ENCODE measurements at regions not wholly inside any gene's neighbourhood (a gene's known extent, or its start where the extent isn't known, plus 50 kb on each side); places are given as distances from the start of the nearest gene placed in this dataset.

DNA sequence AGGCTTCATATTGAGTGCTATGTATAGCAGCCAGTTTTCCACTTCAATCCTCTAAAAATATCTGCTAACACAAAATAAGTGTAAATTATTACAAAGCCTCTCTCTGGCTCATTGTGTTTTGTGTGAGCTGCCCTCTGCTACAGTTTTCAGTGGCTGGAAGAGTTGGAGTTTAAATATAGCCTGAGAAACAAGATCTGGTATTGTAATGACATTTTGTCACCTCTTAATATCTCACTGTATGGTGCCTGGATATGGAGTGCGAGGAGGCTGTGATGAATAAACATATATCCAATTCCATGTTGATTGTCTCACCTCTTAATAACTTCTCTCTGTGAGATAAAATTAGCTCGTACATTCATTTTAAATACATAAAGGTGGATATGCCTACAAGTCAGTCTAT is 269.7 kb downstream of the FLRT2 start:
- DNase-seq, result no peak

DNA sequence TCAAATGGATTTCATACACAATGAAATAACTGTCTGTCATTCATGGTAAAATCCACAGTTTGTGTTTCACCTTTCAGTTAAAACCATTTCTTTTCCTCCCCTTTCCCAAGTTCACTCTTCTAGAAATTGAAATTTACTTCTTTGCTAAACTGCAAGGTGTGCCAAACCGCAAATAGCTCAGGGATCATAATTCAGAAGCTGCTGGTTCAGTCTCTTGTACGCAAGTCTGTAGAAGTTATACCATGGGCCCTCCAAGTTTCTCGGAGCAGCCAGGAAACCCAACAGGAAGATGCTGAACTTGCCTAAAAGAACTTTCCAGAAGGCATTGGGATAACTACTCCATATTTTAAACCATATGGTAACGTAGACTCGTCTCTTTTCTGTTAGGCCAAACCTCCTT is 268.9 kb downstream of the FLRT2 start:
- no peak for DNase-seq

DNA sequence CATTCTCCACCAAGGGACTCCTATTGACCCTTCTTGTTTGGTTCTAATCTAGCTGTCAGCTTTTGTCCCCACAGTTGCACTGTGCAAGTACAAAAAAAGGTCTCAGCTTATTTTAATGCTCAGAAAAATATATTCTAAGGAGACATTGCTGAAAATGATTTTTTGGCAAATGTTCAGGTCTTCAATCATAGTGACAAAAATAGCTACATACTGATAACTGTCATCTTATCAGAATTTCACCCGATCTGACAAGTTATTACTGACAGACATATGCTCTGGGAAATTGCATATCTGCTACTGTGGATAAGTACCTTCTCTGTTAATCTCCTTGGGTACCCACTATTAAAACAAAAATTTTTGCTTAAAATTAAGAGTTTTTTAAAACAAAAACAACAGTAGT is 263.6 kb downstream of the FLRT2 start:
- DNase-seq, result no peak

DNA sequence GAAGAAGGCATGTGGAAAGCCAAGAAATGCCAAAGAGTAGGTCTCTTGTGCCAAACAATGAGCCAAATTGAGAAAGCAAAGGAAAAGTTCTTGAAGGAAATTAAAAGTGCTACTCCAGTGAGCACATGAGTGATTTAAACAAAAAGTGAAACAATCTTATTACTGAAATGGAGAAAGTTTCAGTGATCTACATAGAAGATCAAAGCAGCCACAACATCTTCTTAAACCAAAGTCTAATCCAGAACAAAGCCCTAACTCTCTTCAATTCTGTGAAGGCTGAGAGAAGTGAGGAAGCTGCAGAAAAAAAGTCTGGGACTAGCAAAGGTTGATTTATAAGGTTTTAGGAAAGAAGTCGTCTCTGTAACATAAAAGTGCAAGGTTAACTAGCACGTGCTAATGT is 259.6 kb downstream of the FLRT2 start:
- no peak for DNase-seq

DNA sequence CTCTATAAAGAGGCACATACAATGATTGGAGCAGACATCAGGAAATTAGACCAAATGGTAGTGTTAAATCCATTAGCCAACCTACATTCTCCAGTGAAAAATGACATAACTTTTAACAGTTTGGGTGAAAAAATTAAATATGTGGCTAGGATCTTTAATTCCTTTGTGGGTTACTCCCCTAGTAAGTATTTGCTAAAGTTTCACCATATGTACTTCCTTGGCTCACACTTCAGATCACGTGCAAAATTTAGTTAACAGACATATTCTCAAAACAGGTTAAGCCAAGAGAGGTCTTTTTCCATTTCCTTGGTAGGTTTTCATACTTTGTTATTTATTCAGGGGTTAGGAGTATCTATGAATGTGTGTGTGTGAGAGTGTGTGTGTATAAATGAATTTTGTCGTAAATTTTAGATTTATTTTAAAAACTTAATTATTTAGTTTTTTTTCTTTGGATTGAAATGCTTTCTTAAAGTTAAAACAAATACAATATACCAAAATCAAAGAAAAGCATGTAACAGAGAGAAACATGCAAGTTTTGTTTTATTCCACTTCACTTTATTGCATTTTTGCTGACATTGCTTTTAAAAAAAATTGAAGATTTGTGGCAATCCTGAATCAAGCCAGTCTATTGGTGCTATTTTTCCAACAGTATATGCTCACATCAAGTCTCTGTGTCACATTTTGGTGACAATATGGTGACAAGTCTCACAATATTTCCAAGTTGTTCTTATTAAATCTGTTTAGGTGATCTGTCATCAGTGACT is 258.7 kb downstream of the FLRT2 start:
- no peak for DNase-seq

DNA sequence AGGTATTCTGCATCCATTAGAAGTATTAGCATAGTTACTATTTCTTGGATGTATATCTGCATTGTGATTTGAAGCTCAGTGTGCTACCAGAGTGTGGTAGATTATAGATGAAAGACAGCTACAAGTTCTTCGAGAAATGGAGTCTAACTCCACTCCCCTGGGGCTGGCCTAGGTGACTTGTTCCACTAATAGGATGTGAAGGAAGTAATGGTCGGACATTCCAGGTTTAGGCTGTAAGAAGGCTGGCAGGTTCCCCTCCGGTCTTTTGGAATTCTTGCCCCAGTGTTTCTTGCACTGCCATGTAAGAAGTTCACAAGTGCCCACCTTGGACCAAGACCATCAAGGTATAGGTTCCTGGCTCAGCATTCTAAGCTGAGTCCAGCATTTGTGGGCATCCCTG is 236.4 kb downstream of the FLRT2 start:
- DNase-seq, result no peak

DNA sequence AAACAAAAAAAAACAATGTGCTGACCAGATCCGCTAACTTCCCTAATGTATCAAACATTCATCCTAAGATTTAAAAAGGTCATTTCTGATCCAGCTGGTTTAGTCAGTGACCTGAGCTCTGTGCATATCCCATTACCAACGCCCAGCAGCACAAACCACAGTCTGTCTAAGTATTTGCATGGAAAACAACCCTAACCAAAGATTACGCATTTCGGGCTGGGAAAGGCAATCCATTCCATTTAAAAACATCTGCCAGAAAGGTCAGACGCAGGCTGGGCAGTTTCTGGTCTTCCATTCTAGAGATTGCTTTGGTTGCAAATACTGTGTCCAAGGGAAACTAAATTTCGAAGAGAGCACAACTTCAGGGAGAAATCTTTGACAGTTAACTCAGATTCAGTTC is 234.9 kb downstream of the FLRT2 start:
- no peak for DNase-seq

DNA sequence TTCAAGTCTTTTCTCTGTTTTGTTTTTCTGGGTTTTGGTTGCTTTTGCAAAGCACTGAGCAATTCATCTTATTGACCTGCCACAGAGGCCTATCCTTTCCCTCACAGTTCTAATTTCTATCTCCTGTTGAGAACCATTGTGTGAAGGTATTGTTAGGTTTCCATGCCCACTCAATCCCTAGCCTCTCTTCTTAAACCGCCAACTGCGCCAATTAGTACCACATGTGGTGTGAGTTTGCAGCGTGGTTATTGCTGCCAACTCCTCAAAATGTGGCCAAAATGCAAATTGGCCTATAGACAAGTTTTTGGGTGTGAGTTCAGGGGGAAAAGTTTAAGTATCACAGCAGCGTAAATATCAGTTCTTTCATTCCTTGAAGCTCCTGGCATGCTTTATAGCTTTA is 232.6 kb downstream of the FLRT2 start:
- DNase-seq, result no peak

DNA sequence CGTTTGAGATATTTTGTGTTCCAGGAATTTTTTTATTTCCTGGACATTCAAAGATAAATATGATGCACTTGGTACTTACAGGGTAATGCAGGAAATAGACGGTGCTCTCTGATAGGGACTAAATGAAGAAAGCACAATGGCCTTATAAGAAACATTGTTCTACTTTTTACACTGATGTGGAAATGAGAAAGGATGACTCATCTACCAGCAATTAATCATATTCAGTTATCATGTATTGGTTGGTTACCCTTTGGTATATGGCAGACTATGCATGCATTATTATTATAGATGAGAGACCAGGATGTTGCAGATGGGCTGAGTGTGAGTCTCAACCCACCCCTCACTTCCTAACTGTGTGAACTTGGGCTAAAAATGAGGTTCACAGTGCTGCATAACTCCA is 222.2 kb downstream of the FLRT2 start:
- no peak for DNase-seq

DNA sequence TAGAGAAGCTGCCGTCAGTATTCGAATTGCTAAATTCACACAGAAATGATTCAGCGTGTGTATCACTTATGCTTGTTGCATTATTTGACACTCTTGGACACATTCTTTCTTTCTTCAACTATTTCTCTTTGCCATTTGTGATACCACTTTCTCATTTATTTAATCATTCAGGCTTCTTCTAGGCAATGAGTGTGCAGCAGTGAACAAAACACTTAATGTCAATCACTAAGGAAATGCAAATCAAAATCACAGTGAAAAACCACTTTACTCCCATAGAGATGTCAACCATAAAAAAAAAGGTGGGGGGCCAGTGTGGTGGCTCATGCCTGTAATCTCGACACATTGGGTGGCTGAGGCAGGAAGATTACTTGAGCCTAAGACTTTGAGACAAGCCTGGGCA is 214.6 kb downstream of the FLRT2 start:
- no peak for DNase-seq

DNA sequence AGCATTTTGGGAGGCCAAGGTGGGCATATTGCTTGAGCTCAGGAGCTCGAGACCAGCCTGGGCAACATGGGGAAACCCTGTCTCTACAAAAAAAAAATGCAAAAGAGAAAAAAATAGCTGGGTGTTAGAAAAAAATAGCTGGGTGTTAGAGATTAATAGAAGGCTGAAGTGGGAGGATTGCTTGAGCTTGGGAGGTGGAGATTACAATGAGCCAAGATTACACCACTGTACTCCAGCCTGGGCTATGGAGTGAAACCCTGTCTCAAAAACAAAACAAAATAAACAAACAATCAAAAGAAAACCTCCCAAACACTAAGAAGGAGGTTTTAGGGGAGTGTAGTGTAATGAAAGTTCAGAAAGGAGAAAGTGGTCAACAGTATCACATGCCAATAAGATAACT is 202.1 kb downstream of the FLRT2 start:
- no peak for DNase-seq

DNA sequence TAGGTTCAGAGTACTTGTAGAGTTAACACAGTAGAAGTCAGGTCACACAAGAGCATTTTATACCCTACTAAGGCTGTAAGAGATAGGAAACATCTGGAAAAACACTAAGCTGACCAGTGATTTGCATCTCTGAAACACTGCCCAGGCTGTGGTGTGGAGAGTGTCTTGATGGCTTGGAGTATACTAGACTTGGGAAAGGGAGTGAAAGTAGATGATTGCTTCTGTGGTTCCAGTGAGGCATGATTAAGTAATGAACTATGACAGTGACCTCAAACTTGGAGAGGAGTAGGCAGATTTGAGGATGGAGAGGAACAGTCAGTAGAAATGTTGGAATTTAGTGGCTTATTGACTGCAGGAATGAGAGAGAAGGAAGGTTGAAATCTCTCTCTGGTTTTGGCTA is 201.2 kb downstream of the FLRT2 start:
- no peak for DNase-seq

DNA sequence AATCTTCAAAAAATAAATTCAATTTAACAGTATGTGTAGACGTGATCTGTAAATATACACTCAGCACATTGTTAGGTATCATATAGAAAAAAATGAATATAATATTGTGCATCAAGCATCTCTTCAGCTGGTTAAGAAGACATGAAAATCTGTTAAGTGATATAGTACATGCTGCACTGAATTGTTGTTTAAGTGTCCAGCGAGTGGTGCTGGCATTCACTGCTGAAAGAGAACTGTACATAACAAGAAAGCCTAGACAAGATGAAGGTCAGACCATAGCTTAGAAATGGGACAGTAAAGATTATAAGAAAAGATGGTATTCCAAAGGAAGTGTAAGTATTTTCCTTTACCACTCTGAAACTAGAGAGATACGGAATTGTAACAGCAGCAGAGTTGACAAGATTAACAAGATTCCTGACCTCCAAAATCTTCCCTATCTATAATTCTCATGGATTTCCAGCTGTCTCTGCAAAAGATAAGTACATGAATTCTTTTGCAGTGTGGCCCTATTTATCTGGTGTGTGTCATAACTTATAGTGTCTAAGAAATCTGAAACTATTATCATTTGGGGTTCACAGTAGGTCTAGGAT is 198.6 kb downstream of the FLRT2 start:
- DNase-seq, result no peak

DNA sequence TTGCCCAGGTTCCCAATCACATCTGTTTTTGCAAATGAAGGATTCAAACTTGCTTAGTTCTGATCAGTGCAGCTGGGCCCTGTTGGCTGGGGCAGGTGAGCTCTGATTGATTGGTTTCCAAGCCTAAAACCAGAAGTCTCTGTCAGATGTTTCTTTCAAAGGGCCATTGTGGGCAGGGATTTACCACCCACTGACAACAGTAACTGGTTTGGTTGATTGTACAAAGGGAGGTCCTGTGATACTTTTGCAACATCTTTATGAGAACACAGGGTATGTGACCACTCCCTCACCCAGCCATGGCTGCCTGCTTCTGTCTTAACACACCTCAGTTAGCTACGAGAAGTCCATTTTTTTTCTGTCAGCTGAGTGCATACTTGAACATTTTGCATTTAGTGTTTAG is 184.1 kb downstream of the FLRT2 start:
- DNase-seq, result no peak

DNA sequence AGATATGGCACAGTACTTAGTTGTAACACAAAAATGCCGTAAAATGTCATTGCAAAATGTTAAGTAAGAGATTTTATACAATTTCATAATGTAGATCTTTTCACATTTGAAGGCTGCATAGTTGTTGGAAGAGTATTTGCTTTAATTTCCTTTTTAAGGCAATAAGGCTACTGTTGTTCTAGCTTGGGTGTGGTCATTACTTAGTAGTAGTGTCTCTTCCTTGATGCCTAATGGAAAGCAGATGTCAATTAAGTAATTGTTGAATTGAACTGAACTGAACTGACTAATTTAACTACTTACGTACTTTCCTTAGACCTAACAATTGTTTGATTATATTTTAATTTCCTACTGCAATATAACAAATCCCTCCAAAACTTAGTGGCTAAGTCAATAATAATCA is 181.7 kb downstream of the FLRT2 start:
- DNase-seq, result no peak

Data from CD4-positive, alpha-beta T cell treated with Interleukin-6 for 4 hours (primary cell).